ENCODE measurements at regions not wholly inside any gene's neighbourhood (a gene's known extent, or its start where the extent isn't known, plus 50 kb on each side); places are given as distances from the start of the nearest gene placed in this dataset.

GRCh38 chr12:92020983-92021665 lies 124.5 kb downstream of the BTG1 start:
- POLR2A ChIA-PET: interaction anchor here (0.6 to 0.7 kb wide), 2 partner anchors 18 to 747 kb away, joined by 3 to 6 read pairs; no protein-coding TSS in a partner anchor

DNA sequence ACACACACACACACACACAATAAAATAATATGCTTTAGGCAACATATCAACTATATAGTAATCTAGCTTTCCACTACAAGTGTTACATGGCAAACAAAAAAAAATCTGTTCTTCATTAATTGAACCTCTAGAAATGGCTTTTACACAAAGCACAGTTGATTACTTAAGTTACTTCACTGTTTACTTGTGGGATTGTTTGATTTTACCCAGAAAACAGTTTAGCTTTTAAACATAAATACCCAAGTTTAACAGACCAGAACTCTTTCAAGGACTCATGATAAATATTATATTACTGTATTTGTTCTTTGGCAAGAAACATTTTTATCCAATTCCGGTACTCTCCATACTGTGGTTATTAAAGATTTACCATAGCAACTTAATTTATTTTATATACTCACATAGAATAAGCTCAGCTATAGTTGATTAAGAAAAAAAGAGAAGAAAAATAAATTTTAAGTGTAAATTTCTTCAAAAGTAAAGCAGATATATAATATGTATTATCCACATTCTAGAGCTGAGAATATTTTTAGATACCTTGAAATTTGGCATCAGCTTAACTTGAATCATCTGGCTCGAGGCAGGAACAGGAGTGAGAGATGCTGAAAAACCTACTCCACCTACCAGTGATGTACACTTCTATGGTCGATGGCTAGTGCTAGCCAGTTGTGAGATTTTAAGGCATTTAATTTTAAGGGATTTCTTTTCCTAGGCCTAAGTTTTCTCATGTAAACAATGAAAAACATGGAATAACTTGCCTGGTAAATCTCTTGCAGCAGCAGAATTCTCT lies 126.0 kb downstream of the BTG1 start:
- CTCF ChIA-PET (ENCODE audit: unreplicated experiment): no interaction called here
- H3K36me3 ChIP-seq (ENCODE audit: insufficient read depth, low read length): no peaks in the 10 kb centered on the region
- H3K4me1 ChIP-seq (ENCODE audit: insufficient read depth, low read length, poor library complexity, severe bottlenecking): no peaks in the 10 kb centered on the region
- POLR2A ChIA-PET: interaction anchor here (1.5 to 1.8 kb wide), 4 partner anchors 9 to 22 kb away, joined by 4 to 11 read pairs (median 5); no protein-coding TSS in a partner anchor
- H4K20me1 ChIP-seq (ENCODE audit: insufficient read depth, low read length): no peaks in the 10 kb centered on the region
- intact Hi-C loops (cut with micrococcal nuclease; ENCODE audit: unreplicated experiment): no loop called here
- no TSS peak for BruUV-seq (replicated peaks)
- TF ChIP-seq EZH2phosphoT487 (IDR thresholded peaks at IDR 0.05; ENCODE audit: borderline replicate concordance, low read depth, low read length) (no peak), CTCF (conservative IDR thresholded peaks at IDR 0.05; ENCODE audit: low read length) (no peak)
- H3K4me3 ChIP-seq (ENCODE audit: low read depth, low read length, poor library complexity, severe bottlenecking): no peak overlapping the region
- no peak overlapping the region for H3K27ac ChIP-seq (ENCODE audit: low read depth, low read length, poor library complexity, severe bottlenecking)
- H3K4me2 ChIP-seq (ENCODE audit: low read length): no peak overlapping the region
- H3K9me2 ChIP-seq (ENCODE audit: insufficient read depth, low read length): no peaks in the 10 kb centered on the region
- no peaks in the 10 kb centered on the region for H3K79me2 ChIP-seq (ENCODE audit: insufficient read depth, low read depth, low read length)
- H2AFZ ChIP-seq (ENCODE audit: low read length): no peak overlapping the region
- DNase-seq (ENCODE audit: low spot score): no peak
- no peaks in the 10 kb centered on the region for H3K9me3 ChIP-seq (ENCODE audit: low read length)

More at GRCh38 chr12:92020983-92021665, 124.5 kb downstream of the BTG1 start:
- H3K4me1 ChIP-seq (ENCODE audit: insufficient read depth, low read length, poor library complexity, severe bottlenecking): no peaks in the 10 kb centered on the region
- no peak overlapping the region for H2AFZ ChIP-seq (ENCODE audit: low read length)
- no peak overlapping the region for H3K4me3 ChIP-seq (ENCODE audit: low read depth, low read length, poor library complexity, severe bottlenecking)
- H3K9me2 ChIP-seq (ENCODE audit: insufficient read depth, low read length): no peaks in the 10 kb centered on the region
- H3K36me3 ChIP-seq (ENCODE audit: insufficient read depth, low read length): no peaks in the 10 kb centered on the region
- H3K79me2 ChIP-seq (ENCODE audit: insufficient read depth, low read depth, low read length): no peaks in the 10 kb centered on the region
- H3K27ac ChIP-seq (ENCODE audit: low read depth, low read length, poor library complexity, severe bottlenecking): no peak overlapping the region
- no peak for DNase-seq (ENCODE audit: low spot score)
- CTCF ChIA-PET (ENCODE audit: unreplicated experiment): no interaction called here
- no peaks in the 10 kb centered on the region for H3K9me3 ChIP-seq (ENCODE audit: low read length)
- H3K4me2 ChIP-seq (ENCODE audit: low read length): no peak overlapping the region
- TF ChIP-seq CTCF (conservative IDR thresholded peaks at IDR 0.05; ENCODE audit: low read length) (no peak), EZH2phosphoT487 (IDR thresholded peaks at IDR 0.05; ENCODE audit: borderline replicate concordance, low read depth, low read length) (no peak)
- no peaks in the 10 kb centered on the region for H4K20me1 ChIP-seq (ENCODE audit: insufficient read depth, low read length)
- BruUV-seq (replicated peaks): no TSS peak
- intact Hi-C loops (cut with micrococcal nuclease; ENCODE audit: unreplicated experiment): no loop called here

DNA sequence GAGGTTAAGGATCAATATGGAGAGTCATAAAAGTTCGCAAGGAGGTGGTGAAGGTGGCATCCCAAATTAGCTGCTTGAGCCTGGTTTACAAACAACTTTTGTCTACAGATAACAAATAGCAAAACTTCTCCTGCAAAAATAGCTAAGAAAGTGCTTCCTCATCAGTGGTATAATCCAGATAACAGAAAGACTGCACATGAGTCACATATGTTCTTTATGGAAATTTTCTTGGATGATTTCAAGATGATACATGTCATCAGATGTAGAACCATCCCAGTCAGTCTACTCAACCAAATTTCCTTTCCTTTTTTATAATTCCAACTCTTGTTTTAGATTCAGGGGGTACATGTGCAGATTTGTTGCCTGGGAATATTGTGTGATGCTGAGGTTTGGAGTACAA lies 133.0 kb downstream of the BTG1 start:
- TF ChIP-seq CTCF (conservative IDR thresholded peaks at IDR 0.05; ENCODE audit: low read length): no peak
- TF ChIP-seq EZH2phosphoT487 (IDR thresholded peaks at IDR 0.05; ENCODE audit: borderline replicate concordance, low read depth, low read length): no peak
- no peak overlapping the region for H3K27ac ChIP-seq (ENCODE audit: low read depth, low read length, poor library complexity, severe bottlenecking)
- no peaks in the 10 kb centered on the region for H3K9me3 ChIP-seq (ENCODE audit: low read length)
- DNase-seq (ENCODE audit: low spot score): no peak
- no peaks in the 10 kb centered on the region for H4K20me1 ChIP-seq (ENCODE audit: insufficient read depth, low read length)
- ChIA-PET CTCF (ENCODE audit: unreplicated experiment) (no interaction called here), POLR2A (no interaction called here)
- H3K36me3 ChIP-seq (ENCODE audit: insufficient read depth, low read length): no peaks in the 10 kb centered on the region
- BruUV-seq (replicated peaks): no TSS peak
- intact Hi-C loops (cut with micrococcal nuclease; ENCODE audit: unreplicated experiment): no loop called here
- no peaks in the 10 kb centered on the region for H3K9me2 ChIP-seq (ENCODE audit: insufficient read depth, low read length)
- H3K4me1 ChIP-seq (ENCODE audit: insufficient read depth, low read length, poor library complexity, severe bottlenecking): peaks cover 11% of the 10 kb centered on the region
- H2AFZ ChIP-seq (ENCODE audit: low read length): no peak overlapping the region
- H3K4me2 ChIP-seq (ENCODE audit: low read length): no peak overlapping the region
- no peak overlapping the region for H3K4me3 ChIP-seq (ENCODE audit: low read depth, low read length, poor library complexity, severe bottlenecking)
- no peaks in the 10 kb centered on the region for H3K79me2 ChIP-seq (ENCODE audit: insufficient read depth, low read depth, low read length)
